OCI-LY3 (cell line): ENCODE measurements at regions not wholly inside any gene's neighbourhood (a gene's known extent, or its start where the extent isn't known, plus 50 kb on each side); places are given as distances from the start of the nearest gene placed in this dataset.

Experiments
- EZH2phosphoT487 ChIP-seq: fragments of 200-600 bp; shearing (Covaris generic); IDR thresholded peaks from 2 replicates; pipeline ENCODE4 v1.6.1; 2018; ENCODE audit warnings: antibody characterized with exemption, mixed run types, low read depth
- TF ChIP-seq, protein P1 (sequence below): fragments of 200-600, 300-600 bp; sonication (generic); IDR thresholded peaks from 2 replicates; pipeline ENCODE4 v1.5.1; 2014; ENCODE audit warnings: antibody characterized with exemption, low read length, low read depth

- TF ChIP-seq, protein P1, sequence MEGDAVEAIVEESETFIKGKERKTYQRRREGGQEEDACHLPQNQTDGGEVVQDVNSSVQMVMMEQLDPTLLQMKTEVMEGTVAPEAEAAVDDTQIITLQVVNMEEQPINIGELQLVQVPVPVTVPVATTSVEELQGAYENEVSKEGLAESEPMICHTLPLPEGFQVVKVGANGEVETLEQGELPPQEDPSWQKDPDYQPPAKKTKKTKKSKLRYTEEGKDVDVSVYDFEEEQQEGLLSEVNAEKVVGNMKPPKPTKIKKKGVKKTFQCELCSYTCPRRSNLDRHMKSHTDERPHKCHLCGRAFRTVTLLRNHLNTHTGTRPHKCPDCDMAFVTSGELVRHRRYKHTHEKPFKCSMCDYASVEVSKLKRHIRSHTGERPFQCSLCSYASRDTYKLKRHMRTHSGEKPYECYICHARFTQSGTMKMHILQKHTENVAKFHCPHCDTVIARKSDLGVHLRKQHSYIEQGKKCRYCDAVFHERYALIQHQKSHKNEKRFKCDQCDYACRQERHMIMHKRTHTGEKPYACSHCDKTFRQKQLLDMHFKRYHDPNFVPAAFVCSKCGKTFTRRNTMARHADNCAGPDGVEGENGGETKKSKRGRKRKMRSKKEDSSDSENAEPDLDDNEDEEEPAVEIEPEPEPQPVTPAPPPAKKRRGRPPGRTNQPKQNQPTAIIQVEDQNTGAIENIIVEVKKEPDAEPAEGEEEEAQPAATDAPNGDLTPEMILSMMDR, result no peak
- TF ChIP-seq EZH2phosphoT487, result no peak
These were observed 110.5 kb downstream of the NGF start for GRCh38 chr1:115227346-115228082.
